Calu3 (cell line): ENCODE measurements at regions not wholly inside any gene's neighbourhood (a gene's known extent, or its start where the extent isn't known, plus 50 kb on each side); places are given as distances from the start of the nearest gene placed in this dataset.

Source experiments
- BruUV-seq: library from RNA; stranded (reverse); fragments of 400-500 nt; replicated peaks from 2 replicates; lab custom pipeline; 2021; lab: Mats Ljungman, UMichigan
- CTCF ChIA-PET: fragments of 300-600 bp; sonication (Branson Sonifier 250); formaldehyde crosslinking; loops from one replicate; lab custom pipeline; 2022; ENCODE audit warnings: antibody characterized with exemption; lab: Charles Lee
- DNase-seq: peaks from one replicate; pipeline ENCODE4 v3.0.0; 2022
- H3K27ac Mint-ChIP-seq: one replicate; pipeline ENCODE4 v1.8.0; 2022; ENCODE audit warnings: mixed read lengths; ENCODE audit not compliant: unreplicated experiment
- H3K27me3 Mint-ChIP-seq: one replicate; pipeline ENCODE4 v1.8.0; 2022; ENCODE audit warnings: mixed read lengths; ENCODE audit not compliant: unreplicated experiment
- H3K36me3 Mint-ChIP-seq: one replicate; pipeline ENCODE4 v1.8.0; 2022; ENCODE audit warnings: mild to moderate bottlenecking, moderate library complexity, mixed read lengths; ENCODE audit not compliant: insufficient read depth, unreplicated experiment
- H3K4me1 Mint-ChIP-seq: one replicate; pipeline ENCODE4 v1.8.0; 2022; ENCODE audit warnings: mild to moderate bottlenecking, low read depth, mixed read lengths; ENCODE audit not compliant: unreplicated experiment
- H3K4me3 Mint-ChIP-seq: one replicate; pipeline ENCODE4 v1.8.0; 2022; ENCODE audit warnings: mild to moderate bottlenecking, low read depth, moderate library complexity, mixed read lengths; ENCODE audit not compliant: unreplicated experiment
- H3K9me3 Mint-ChIP-seq: one replicate; pipeline ENCODE4 v1.8.0; 2022; ENCODE audit warnings: low read depth, mixed read lengths; ENCODE audit not compliant: unreplicated experiment
- CTCF ChIP-seq: fragments of 200-600 bp; IDR thresholded peaks from one replicate; pipeline ENCODE4 v1.8.0; 2022; ENCODE audit warnings: antibody characterized with exemption; ENCODE audit not compliant: unreplicated experiment
- intact Hi-C: fragments of 100-400 bp; cut with micrococcal nuclease; formaldehyde crosslinking; loops from one replicate; pipeline ENCODE4 v1.10.0; 2022; ENCODE audit not compliant: unreplicated experiment

- no peak for TF ChIP-seq CTCF
- Mint-ChIP-seq H3K9me3 (no peaks in the 10 kb centered on the region), H3K4me3 (no peak overlapping the region), H3K27me3 (no peaks in the 10 kb centered on the region), H3K27ac (no peak overlapping the region), H3K4me1 (peaks cover 14% of the 10 kb centered on the region), H3K36me3 (no peaks in the 10 kb centered on the region)
- no TSS peak for BruUV-seq
- no peak for DNase-seq
- CTCF ChIA-PET = no interaction called here
- intact Hi-C loops = no loop called here
These were observed 400.6 kb upstream of the ID2 start for GRCh38 chr2:8281234-8281633.

- H3K27me3 Mint-ChIP-seq = no peaks in the 10 kb centered on the region
- H3K4me1 Mint-ChIP-seq = peaks cover 14% of the 10 kb centered on the region
- BruUV-seq = no TSS peak
- no peaks in the 10 kb centered on the region for H3K36me3 Mint-ChIP-seq
- CTCF ChIA-PET = no interaction called here
- no peak overlapping the region for H3K27ac Mint-ChIP-seq
- intact Hi-C loops = no loop called here
- H3K4me3 Mint-ChIP-seq = no peak overlapping the region
- H3K9me3 Mint-ChIP-seq = no peaks in the 10 kb centered on the region
- DNase-seq = no peak
- TF ChIP-seq CTCF = no peak
These were observed 399.7 kb upstream of the ID2 start for GRCh38 chr2:8281950-8282857.

- DNase-seq = no peak
These were observed 399.0 kb upstream of the ID2 start for GRCh38 chr2:8282858-8283252.

GRCh38 chr2:8285081-8285480 lies 396.8 kb upstream of the ID2 start:
- CTCF ChIA-PET = interaction anchor here (1.7 kb wide), 1 partner anchor 254 kb away, joined by 4 read pairs; no protein-coding TSS in a partner anchor

More at GRCh38 chr2:8282858-8283252, 399.0 kb upstream of the ID2 start:
- Mint-ChIP-seq H3K9me3 (no peaks in the 10 kb centered on the region), H3K27ac (no peak overlapping the region), H3K4me3 (no peak overlapping the region), H3K27me3 (no peaks in the 10 kb centered on the region), H3K4me1 (peaks cover 14% of the 10 kb centered on the region), H3K36me3 (no peaks in the 10 kb centered on the region)
- TF ChIP-seq CTCF = no peak
- BruUV-seq = no TSS peak
- CTCF ChIA-PET = no interaction called here
- intact Hi-C loops = no loop called here

More at GRCh38 chr2:8285081-8285480, 396.8 kb upstream of the ID2 start:
- BruUV-seq = no TSS peak
- TF ChIP-seq CTCF = no peak
- intact Hi-C loops = no loop called here
- H3K27me3 Mint-ChIP-seq = no peaks in the 10 kb centered on the region
- no peak for DNase-seq
- no peak overlapping the region for H3K4me3 Mint-ChIP-seq
- H3K27ac Mint-ChIP-seq = no peak overlapping the region
- H3K36me3 Mint-ChIP-seq = no peaks in the 10 kb centered on the region
- H3K4me1 Mint-ChIP-seq = peaks cover 14% of the 10 kb centered on the region
- no peaks in the 10 kb centered on the region for H3K9me3 Mint-ChIP-seq
